KMS-11 (cell line): ENCODE measurements at regions not wholly inside any gene's neighbourhood (a gene's known extent, or its start where the extent isn't known, plus 50 kb on each side); places are given as distances from the start of the nearest gene placed in this dataset.

Experiments
- H2AFZ ChIP-seq: fragments of 200-600 bp; sonication (generic); 2 replicates; pipeline ENCODE4 v1.6.1; 2016; ENCODE audit warnings: antibody characterized with exemption, mixed run types, low read depth
- H3K27ac ChIP-seq: fragments of 200-600 bp; sonication (generic); 2 replicates; pipeline ENCODE4 v1.6.1; 2016; ENCODE audit warnings: mild to moderate bottlenecking, mixed run types
- H3K27me3 ChIP-seq: fragments of 200-600 bp; sonication (generic); 2 replicates; pipeline ENCODE4 v1.6.1; 2017; ENCODE audit warnings: mild to moderate bottlenecking, low read depth, mixed run types, moderate library complexity; ENCODE audit not compliant: insufficient read depth
- H3K36me3 ChIP-seq: fragments of 200-600 bp; sonication (generic); 2 replicates; pipeline ENCODE4 v1.6.1; 2017; ENCODE audit warnings: mild to moderate bottlenecking, mixed run types; ENCODE audit not compliant: insufficient read depth
- H3K4me1 ChIP-seq: fragments of 200-600 bp; sonication (generic); 2 replicates; pipeline ENCODE4 v1.6.1; 2016; ENCODE audit warnings: mild to moderate bottlenecking, low read depth, mixed run types; ENCODE audit not compliant: poor library complexity, severe bottlenecking
- H3K4me2 ChIP-seq: fragments of 200-600 bp; sonication (generic); 2 replicates; pipeline ENCODE4 v1.7.0; 2016; ENCODE audit warnings: mild to moderate bottlenecking, mixed run types
- H3K4me3 ChIP-seq: fragments of 200-600 bp; sonication (generic); IDR thresholded peaks from 2 replicates; pipeline ENCODE4 v1.6.1; 2017; ENCODE audit warnings: low read depth, low read length, mixed read lengths; ENCODE audit not compliant: insufficient read depth
- H3K79me2 ChIP-seq: fragments of 200-600 bp; sonication (generic); 2 replicates; pipeline ENCODE4 v1.6.1; 2016; ENCODE audit warnings: low read depth, mixed run types; ENCODE audit not compliant: insufficient read depth
- H3K9ac ChIP-seq: fragments of 200-600 bp; sonication (generic); 2 replicates; pipeline ENCODE4 v1.6.1; 2016; ENCODE audit warnings: mild to moderate bottlenecking, mixed run types
- H4K20me1 ChIP-seq: fragments of 200-600 bp; sonication (generic); 2 replicates; pipeline ENCODE4 v1.6.1; 2016; ENCODE audit warnings: mild to moderate bottlenecking, mixed run types; ENCODE audit not compliant: insufficient read depth
- TF ChIP-seq, protein P1 (sequence below): fragments of 200-600 bp; sonication (generic); conservative IDR thresholded peaks from 2 replicates; pipeline ENCODE4 v1.6.1; 2017; ENCODE audit warnings: low read depth, mild to moderate bottlenecking, antibody characterized with exemption, low read length, moderate library complexity, mixed read lengths

DNA sequence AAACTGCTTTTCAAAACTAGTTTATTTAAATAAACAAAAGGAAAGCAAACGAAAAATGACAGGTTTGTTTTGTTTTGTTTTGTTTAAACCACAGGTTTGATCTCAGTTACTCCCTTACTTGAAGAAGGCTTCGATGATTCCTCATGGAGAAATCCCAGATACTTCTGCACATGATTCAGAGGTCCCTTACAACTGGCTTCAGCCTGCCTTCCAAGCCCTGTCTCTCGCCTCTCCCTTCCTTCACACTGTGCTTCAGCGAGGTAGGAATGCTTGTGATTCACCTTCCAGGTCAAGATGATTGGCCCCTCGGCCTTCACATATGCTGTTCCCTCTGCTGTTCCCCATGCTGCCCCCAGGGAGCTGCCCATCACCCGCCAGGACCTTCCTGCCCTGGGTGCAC is 104.1 kb upstream of the ITGA6 start:
- Histone ChIP-seq H3K36me3 (no peaks in the 10 kb centered on the region), H3K27me3 (no peaks in the 10 kb centered on the region), H3K27ac (no peak overlapping the region), H3K79me2 (no peaks in the 10 kb centered on the region), H3K4me1 (no peaks in the 10 kb centered on the region), H3K9ac (no peak overlapping the region), H3K4me3 (no peak overlapping the region), H2AFZ (no peak overlapping the region; the same call in 1 of the 2 replicates), H3K4me2 (no peak overlapping the region), H4K20me1 (no peaks in the 10 kb centered on the region)
- TF ChIP-seq, protein P1, sequence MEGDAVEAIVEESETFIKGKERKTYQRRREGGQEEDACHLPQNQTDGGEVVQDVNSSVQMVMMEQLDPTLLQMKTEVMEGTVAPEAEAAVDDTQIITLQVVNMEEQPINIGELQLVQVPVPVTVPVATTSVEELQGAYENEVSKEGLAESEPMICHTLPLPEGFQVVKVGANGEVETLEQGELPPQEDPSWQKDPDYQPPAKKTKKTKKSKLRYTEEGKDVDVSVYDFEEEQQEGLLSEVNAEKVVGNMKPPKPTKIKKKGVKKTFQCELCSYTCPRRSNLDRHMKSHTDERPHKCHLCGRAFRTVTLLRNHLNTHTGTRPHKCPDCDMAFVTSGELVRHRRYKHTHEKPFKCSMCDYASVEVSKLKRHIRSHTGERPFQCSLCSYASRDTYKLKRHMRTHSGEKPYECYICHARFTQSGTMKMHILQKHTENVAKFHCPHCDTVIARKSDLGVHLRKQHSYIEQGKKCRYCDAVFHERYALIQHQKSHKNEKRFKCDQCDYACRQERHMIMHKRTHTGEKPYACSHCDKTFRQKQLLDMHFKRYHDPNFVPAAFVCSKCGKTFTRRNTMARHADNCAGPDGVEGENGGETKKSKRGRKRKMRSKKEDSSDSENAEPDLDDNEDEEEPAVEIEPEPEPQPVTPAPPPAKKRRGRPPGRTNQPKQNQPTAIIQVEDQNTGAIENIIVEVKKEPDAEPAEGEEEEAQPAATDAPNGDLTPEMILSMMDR, result no peak

DNA sequence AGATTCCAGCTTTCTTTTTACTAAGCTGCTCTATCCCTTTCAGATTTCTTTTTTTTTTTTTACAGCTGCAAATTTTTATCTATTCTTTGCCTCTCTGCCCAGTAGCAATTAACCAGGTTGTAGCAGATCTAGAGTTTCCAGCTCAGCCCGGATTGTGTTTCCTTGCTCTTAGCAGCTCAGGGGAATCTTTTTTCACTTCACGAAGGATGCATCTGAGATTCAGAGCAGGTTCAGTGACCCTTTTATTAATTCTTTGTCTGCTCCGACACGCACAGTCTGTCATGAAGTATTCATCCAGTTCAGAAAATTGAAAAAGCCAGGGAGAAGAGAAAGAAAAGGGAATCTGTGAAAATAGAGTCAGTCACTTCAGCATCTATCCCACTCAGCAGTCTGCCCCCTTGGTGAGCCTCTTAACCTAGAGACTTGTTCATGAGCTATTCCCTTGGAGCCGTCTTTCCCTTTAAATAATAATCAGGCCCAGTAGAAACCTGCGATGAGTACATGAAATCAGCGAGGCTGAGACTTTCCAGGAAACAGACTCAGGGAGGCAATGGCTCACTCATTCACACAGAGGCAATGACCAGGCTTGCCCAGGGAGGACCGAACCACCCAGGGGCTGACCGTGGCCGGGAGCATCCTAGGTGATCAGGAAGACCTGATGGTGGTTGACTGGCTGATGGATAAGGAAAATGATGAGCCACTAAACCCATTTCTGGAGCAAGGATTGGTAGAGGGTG is 103.4 kb upstream of the ITGA6 start:
- no peaks in the 10 kb centered on the region for H4K20me1 ChIP-seq
- H3K9ac ChIP-seq, result no peak overlapping the region
- H3K4me2 ChIP-seq, result no peak overlapping the region
- no peaks in the 10 kb centered on the region for H3K79me2 ChIP-seq
- H3K27ac ChIP-seq, result no peak overlapping the region
- H2AFZ ChIP-seq, result no peak overlapping the region
- TF ChIP-seq, protein P1, result no peak
- no peaks in the 10 kb centered on the region for H3K27me3 ChIP-seq
- no peak overlapping the region for H3K4me3 ChIP-seq
- H3K4me1 ChIP-seq, result no peaks in the 10 kb centered on the region
- no peaks in the 10 kb centered on the region for H3K36me3 ChIP-seq

DNA sequence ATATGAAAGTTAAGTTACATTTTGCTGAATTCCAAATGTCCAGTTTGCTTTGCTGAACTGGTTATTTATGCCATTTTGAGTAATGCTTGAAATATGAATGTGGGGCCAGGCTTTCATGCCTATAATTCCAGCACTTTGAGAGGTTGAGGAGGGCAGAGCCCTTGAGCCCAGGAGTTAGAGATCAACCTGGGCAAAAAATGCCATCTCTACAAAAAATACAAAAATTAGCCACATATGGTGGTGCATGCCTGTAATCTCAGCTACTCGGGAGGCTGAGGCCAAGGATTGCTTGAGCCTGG is 101.2 kb upstream of the ITGA6 start:
- Histone ChIP-seq H3K9ac (no peak overlapping the region), H3K27me3 (no peaks in the 10 kb centered on the region), H3K27ac (no peak overlapping the region), H3K79me2 (no peaks in the 10 kb centered on the region), H3K4me2 (no peak overlapping the region), H3K4me3 (no peak overlapping the region), H2AFZ (no peak overlapping the region), H3K4me1 (no peaks in the 10 kb centered on the region), H4K20me1 (no peaks in the 10 kb centered on the region), H3K36me3 (no peaks in the 10 kb centered on the region)
- TF ChIP-seq, protein P1, result no peak

DNA sequence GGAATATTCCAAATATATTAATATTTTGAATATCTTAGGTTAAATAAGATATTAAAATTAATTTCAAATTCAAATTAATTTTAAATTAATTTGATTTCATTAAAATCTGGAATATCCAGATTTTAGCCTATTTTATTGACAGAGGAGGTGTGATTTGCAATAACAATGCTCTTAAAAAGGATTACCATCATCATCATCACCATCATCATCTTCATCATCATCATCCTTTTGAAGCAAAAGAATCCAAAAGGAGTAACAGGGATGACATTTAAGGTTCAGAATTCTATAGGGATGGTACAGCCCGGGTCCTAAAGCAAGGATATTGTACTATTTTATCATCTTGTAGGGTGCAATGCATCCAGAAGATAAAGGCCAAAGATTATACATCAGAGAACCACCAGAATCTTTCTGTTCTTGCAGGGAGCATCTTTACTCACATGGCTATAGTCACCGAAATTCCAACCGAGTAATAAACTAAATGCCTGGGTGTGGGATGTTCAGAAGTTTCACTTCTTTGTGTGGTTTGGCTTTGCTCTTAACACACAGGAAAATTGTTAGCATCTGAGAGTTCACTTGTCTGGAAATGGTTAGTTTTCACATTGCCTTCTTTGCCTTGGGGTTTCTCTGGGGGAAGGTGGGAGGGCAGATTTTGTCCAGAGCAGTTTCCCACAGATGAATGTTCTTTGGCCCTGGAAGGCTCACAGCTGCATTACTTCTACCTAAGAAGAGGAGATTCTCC is 99.1 kb upstream of the ITGA6 start:
- TF ChIP-seq, protein P1, result no peak
- Histone ChIP-seq H4K20me1 (no peaks in the 10 kb centered on the region), H3K4me3 (no peak overlapping the region), H3K27me3 (no peaks in the 10 kb centered on the region), H3K9ac (no peak overlapping the region), H3K36me3 (no peaks in the 10 kb centered on the region), H3K4me2 (no peak overlapping the region), H3K27ac (no peak overlapping the region), H3K79me2 (no peaks in the 10 kb centered on the region), H3K4me1 (no peaks in the 10 kb centered on the region), H2AFZ (no peak overlapping the region)
